ENCODE measurements at regions not wholly inside any gene's neighbourhood (a gene's known extent, or its start where the extent isn't known, plus 50 kb on each side); places are given as distances from the start of the nearest gene placed in this dataset.
A peak's percentile ranks its signal among the peaks of the same experiment; 100 is the strongest.
"Not testable (repeated sequence)": the region's sequence is repeated elsewhere in the genome, so short reads cannot be mapped to it uniquely, and the experiment has no call there.

DNA sequence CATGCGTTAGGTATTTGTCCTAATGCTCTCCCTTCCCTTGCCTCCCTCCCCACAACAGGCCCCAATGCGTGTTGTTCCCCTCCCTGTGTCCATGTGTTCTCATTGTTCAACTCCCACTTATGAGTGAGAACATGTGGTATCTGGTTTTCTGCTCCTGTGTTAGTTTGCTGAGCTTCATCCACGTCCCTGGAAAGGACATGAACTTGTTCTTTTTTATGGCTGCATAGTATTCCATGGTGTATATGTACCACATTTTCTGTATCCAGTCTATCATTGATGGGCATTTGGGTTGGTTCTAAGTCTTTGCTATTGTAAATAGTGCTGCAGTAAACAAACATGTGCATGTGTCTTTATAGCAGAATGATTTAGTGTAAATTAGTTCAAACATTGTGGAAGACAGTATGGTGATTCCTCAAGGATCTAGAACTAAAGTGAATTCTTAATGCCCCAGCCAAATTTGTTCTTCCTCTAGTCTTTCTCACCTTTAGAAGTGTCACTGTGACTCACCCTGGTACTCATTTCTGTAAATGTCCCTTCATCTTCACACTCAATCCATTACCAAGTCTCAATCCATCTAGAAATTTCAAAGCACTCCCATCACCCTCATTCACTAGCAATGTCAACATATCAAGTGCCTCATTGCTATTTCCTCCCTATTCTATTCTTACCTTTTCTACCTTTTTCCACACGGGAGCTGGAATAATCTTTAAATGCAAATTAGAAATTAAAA, 123.9 kb downstream of the MREG start:
- not testable (repeated sequence) for DNase-seq

DNA sequence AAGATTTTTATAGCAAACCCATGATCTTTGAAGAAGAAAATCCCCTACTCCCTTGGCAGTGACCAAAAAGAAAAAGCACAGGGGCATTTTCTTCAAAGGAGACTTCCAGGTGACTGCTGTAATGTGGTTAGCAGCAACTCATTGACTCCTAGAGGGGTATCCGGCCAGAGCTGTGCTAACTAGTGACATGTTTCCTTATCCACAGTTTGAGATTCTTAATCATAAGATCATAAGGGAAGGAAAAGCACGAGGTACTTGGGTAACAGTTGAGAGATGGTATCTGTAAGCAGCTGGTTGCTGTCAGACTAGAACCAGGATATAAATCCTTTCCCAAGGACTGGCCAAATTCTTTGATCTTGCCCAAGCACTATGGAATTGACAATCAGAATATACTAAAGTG, 124.7 kb downstream of the MREG start:
- no peak for DNase-seq

GRCh38 chr2:215887303-215887702, 126.0 kb downstream of the MREG start:
- no peak for DNase-seq

GRCh38 chr2:215886022-215886421, 127.3 kb downstream of the MREG start:
- DNase-seq, result peak; percentile 27

- peak; percentile 73 for DNase-seq
These were observed 127.8 kb downstream of the MREG start for GRCh38 chr2:215885536-215885935.

- DNase-seq, result peak; percentile 79
These were observed 128.8 kb downstream of the MREG start for GRCh38 chr2:215884451-215885087.

GRCh38 chr2:215883799-215884198, 129.6 kb downstream of the MREG start:
- DNase-seq, result no peak

DNA sequence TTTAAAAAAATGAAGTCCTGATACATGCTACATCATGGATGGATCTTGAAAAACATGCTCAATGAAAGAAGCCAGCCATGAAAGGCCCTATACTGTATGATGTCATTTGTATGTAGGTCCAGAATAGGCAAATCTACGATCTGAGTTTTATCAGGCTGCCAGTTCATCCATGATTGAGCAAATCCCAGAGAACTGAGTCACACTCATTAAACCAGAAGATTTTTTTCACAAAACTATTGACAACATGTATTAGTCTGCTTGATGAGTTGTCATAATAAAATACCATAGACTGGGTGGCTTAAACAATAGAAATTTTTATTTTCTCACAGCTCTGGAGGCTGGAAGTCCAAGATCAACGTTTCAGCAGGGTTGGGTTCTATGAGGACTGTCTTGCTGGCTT, 130.7 kb downstream of the MREG start:
- peak; percentile 53 for DNase-seq

DNA sequence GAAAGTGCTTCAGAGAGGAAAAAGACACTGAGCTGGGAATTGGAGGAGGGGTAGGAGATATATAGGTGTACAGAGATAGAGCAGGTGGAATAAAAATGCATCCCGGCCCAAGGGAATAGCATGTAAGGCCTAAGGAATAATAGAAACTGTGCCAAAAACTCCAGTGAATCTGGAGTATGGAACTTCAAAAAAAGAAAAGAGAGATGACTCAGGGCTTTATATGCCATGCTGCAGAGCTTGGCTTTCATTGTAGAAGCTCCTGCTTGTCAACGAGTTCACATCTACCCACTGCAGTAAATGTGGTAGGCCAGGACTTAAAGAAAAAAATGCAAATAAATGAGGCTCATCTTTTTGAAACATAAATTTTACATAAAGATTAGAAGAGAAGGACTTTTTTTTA, 131.8 kb downstream of the MREG start:
- DNase-seq, result peak; percentile 70

DNA sequence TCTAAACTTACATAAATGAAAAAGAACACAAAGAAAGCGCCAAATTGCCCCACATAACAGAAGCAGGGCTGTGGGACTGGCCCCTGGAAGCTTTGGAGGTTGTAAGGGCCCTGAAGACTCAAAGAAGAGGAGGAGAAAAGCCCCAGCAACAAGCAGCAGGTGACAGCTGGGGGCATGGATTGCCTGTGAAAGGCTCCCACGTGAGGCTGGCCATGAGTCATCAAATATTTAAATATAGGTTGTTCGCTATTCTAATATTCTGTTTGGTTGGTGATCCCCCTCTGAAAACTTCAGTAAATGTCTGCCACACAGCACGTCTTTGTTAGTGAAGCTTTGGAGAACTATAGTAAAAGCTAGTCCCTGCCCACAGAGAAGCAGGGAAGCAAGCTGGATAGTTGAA, 132.4 kb downstream of the MREG start:
- DNase-seq, result no peak

GRCh38 chr2:215879977-215880940, 133.1 kb downstream of the MREG start:
- no peak for DNase-seq

GRCh38 chr2:215879331-215879730, 134.0 kb downstream of the MREG start:
- no peak for DNase-seq

DNA sequence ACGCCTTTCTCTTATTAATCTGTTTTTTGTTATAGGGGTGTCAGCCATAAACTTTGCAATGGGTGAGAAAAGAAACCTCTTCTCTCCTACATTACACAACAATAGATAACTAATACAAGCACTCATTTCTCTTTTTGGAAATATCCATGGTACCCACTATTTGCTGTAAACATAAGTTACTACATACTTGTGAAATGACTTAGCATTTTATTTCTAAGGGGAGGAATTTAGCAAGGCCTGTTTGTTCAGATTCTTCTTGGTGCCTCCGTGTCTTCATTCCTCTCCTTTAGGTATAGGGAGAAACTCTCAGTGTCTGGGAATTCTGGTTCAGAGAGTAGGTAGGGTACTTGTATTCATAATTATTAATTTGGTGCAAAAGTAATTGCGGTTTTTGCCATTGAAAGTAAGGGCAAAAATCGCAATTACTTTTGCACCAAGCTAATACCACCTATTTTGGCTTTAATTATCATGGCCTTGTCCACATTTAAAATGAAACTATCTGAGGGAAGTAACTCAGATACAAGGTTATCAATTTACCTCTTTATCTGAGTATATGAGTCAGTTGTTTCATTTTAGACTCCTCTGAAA, 134.8 kb downstream of the MREG start:
- peak; percentile 63 for DNase-seq

DNA sequence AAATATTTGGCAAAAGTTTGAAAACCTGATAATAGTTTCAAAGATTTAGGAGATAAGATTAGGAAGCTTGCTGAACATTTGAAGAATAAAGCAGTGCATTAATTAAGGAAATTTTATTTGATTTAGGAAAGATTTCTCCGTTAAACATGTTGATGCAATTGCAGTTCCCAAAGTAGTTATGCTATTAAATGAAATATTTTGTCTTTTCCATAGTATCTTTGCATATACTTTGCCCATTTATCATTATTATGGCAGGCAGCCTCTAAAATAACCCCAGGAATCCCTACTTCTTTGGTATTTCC, 136.5 kb downstream of the MREG start:
- no peak for DNase-seq

DNA sequence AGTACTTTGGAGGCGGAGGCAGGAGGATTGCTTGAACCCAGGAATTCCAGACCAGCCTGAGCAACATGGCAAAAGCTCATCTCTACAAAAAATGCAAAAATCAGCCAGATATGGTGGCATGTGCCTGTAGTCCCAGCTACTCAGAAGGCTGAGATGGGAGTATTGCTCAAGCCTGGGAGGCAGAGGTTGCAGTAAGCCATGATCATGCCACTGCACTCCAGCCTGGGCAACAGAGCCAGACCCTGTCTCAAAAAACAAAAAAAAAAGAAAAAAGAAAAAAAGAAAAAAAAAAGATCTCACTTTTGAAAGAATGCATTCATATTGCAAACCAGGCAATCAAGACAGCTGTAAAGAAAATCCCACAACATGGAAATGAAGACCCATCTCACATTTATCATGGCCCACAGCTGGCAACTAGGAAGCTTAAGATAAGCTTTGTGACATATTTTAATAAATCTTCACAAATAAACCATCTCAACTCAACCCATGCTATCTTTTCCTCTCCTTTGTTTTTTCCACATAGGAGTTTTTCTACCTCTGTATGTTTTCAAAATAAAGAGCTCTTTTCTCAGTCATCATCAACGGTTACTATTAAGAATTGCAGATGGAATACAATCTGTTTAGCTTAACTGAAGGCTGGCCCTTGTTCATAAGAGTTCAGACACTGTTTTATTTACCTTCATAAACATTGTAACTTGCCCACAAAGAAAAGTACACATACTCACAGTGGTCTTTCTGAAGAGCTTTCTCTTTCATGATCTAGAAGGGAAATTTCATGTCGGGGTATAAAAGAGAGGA, 137.0 kb downstream of the MREG start:
- DNase-seq, result no peak

DNA sequence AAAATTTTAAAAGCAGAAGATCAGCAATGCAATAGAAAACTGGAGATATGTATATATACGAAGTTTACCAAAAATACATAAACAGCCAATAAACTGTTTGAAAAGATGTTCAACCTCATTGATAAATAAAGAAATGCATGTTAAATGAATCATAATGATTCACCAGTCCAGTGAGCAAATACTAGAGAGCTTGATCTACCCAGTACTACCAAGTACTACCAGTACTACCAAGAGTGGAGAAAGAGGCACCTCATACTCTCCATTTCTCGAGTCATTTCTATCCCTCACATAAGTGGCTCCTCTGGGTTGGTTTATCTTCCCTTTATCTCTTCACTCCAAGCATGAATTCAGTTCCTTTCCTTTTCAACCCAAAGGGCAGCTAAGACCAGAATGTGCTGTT, 138.9 kb downstream of the MREG start:
- DNase-seq, result no peak

DNA sequence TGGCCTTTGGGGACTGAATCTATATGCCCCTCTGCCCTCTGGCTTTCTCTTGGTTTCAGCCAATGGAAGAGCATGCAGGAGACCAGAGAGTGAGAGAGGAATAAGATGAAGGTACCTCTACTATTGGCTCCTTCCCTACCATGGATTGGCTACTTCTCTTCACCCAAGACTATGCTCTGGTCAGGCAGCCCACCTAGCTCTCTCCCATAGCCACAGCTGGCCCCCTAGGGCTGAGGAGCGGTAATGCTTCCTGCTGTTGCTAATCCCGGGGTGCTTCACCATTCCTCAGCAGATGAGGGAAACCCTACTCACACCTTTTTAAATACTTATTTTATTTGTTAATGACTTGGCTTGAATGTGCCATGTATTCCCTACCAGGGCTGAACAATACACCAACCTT, 142.4 kb downstream of the MREG start:
- DNase-seq, result no peak

DNA sequence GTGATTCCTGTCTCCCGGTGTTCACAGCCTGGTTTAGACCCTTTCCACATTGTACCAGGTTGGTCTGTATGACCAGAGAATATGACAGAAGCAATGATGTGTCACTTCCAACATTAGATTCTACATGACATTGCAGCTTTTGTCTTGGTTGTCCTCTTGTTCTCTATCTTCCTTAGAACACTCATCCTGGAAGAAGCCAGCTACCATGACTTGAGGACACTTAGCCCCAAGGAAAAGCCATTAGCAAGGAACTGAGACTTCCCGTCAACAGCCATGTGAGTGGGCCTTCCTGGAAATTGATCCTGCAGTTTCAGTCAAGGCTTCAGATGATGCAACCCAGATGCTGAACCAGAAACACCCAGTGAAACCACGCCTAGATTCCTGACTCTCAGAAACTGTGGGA, 143.3 kb downstream of the MREG start:
- DNase-seq, result peak; percentile 94

DNA sequence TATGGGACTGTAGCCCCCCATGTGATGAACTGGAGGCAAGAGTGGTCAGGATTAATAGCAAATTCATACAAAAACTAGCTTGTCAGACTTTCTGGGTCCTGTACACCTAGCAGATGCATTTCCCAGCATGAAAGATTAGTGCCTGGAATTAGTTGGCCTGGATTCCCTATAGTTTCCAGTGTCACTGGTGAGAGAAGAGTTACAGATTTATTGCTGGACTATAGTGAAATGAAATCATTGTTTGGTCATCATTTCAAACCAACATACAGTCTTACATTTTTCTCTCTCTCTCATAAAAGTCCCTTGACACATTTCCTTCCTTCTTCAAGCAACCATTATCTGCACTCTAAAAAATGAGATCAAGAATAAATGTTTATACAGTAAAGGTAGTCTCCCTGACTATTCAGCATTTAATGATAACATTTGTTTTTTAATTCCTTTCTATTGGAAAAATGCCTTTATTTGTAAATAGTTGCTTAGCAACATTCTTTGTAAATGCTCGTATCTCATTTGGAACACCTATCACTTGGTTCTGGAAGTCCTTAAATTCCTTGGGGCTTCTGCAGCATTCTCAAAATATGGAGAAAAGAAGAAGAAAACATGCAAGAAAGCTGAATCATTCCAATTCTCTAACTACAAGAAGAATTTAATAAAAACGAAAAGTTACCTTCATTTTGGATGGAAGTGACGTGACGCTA, 144.4 kb downstream of the MREG start:
- no peak for DNase-seq

DNA sequence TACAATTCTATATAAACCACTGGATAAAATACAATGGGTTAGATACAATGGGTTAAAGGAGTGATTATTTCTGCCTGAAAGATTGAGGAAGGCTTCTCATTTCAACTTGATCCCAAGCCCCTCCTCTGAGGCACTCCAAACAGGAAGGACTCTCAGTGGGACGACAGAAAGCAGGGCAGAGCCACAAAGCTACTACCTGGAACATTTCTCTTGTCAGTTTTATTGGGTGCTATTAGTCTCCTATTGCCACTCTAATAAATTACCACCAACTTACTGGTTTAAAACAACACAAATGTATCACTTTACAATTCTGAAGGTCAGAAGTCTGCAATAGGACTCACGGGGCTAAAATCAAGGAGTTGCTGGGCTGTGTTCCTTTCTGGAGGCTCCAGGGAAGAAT, 146.7 kb downstream of the MREG start:
- no peak for DNase-seq

DNA sequence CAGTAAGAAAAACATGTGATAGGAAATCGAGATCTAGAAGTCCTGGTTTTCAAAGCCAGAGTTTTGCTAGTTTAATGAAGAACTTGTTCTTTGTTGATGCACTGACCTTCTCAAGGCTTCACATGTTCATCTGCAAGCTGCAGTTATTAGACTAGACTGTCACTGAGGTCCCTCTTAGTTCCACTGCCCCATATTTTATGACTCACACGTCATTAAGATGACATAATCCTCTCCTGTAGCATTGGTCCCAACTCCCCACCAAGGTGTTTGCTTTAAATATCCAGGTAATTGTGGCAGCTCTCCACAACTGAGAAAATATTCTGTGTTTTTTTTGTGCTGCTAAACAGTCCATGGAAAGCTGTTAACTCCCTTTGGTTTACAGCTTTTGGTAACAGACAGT, 149.7 kb downstream of the MREG start:
- no peak for DNase-seq

GRCh38 chr2:215862351-215862771, 151.0 kb downstream of the MREG start:
- DNase-seq, result no peak

All from fibroblast of skin of scalp (primary cell).